WTC11 (cell line): ENCODE measurements at regions not wholly inside any gene's neighbourhood (a gene's known extent, or its start where the extent isn't known, plus 50 kb on each side); places are given as distances from the start of the nearest gene placed in this dataset.

ENCODE experiments used
- AR ChIP-seq: fragments of 250-450 bp; sonication (Bioruptor Pico); IDR thresholded peaks from 2 replicates; pipeline ENCODE4 v1.9.0; 2021; ENCODE audit warnings: mild to moderate bottlenecking
- ATF1 ChIP-seq: sonication (generic); formaldehyde crosslinking; IDR thresholded peaks from 2 replicates; pipeline ENCODE4 v1.8.1; 2023; ENCODE audit warnings: mild to moderate bottlenecking, moderate library complexity, missing genetic modification reagents
- CBFB ChIP-seq: sonication (generic); formaldehyde crosslinking; IDR thresholded peaks from 2 replicates; pipeline ENCODE4 v1.8.1; 2022; ENCODE audit warnings: mild to moderate bottlenecking, low read depth, missing genetic modification reagents
- TP53 ChIP-seq: sonication (generic); formaldehyde crosslinking; IDR thresholded peaks from 2 replicates; pipeline ENCODE4 v1.8.1; 2023; ENCODE audit warnings: mild to moderate bottlenecking, missing genetic modification reagents
- ZNF281 ChIP-seq: sonication (generic); formaldehyde crosslinking; IDR thresholded peaks from 2 replicates; pipeline ENCODE4 v1.8.0; 2023; ENCODE audit warnings: mild to moderate bottlenecking, missing genetic modification reagents
- TF ChIP-seq, protein P1 (sequence below): fragments of 200-600 bp; IDR thresholded peaks from 2 replicates; pipeline ENCODE4 v1.8.0; 2022; ENCODE audit warnings: antibody characterized with exemption
- TF ChIP-seq, protein P2 (sequence below): sonication (generic); formaldehyde crosslinking; IDR thresholded peaks from 2 replicates; pipeline ENCODE4 v1.8.1; 2023; ENCODE audit warnings: mild to moderate bottlenecking, missing genetic modification reagents

- TF ChIP-seq, protein P1, sequence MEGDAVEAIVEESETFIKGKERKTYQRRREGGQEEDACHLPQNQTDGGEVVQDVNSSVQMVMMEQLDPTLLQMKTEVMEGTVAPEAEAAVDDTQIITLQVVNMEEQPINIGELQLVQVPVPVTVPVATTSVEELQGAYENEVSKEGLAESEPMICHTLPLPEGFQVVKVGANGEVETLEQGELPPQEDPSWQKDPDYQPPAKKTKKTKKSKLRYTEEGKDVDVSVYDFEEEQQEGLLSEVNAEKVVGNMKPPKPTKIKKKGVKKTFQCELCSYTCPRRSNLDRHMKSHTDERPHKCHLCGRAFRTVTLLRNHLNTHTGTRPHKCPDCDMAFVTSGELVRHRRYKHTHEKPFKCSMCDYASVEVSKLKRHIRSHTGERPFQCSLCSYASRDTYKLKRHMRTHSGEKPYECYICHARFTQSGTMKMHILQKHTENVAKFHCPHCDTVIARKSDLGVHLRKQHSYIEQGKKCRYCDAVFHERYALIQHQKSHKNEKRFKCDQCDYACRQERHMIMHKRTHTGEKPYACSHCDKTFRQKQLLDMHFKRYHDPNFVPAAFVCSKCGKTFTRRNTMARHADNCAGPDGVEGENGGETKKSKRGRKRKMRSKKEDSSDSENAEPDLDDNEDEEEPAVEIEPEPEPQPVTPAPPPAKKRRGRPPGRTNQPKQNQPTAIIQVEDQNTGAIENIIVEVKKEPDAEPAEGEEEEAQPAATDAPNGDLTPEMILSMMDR, result no peak
- no peak for TF ChIP-seq TP53 (CRISPR knock-in tag)
- TF ChIP-seq AR (CRISPR knock-in tag), result no peak
- TF ChIP-seq, protein P2, sequence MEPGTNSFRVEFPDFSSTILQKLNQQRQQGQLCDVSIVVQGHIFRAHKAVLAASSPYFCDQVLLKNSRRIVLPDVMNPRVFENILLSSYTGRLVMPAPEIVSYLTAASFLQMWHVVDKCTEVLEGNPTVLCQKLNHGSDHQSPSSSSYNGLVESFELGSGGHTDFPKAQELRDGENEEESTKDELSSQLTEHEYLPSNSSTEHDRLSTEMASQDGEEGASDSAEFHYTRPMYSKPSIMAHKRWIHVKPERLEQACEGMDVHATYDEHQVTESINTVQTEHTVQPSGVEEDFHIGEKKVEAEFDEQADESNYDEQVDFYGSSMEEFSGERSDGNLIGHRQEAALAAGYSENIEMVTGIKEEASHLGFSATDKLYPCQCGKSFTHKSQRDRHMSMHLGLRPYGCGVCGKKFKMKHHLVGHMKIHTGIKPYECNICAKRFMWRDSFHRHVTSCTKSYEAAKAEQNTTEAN (CRISPR knock-in tag), result no peak
- TF ChIP-seq ZNF281 (CRISPR knock-in tag), result no peak
- no peak for TF ChIP-seq ATF1 (CRISPR knock-in tag)
- no peak for TF ChIP-seq CBFB (CRISPR knock-in tag)
Observed at GRCh38 chr4:18734405-18734804, 712.9 kb upstream of the LCORL start.
